WTC11 (cell line): ENCODE measurements at regions not wholly inside any gene's neighbourhood (a gene's known extent, or its start where the extent isn't known, plus 50 kb on each side); places are given as distances from the start of the nearest gene placed in this dataset.

Experiments
- ATF1 ChIP-seq: sonication (generic); formaldehyde crosslinking; IDR thresholded peaks from 2 replicates; pipeline ENCODE4 v1.8.1; 2023; ENCODE audit warnings: mild to moderate bottlenecking, moderate library complexity, missing genetic modification reagents
- CTCF ChIP-seq: fragments of 200-600 bp; IDR thresholded peaks from 2 replicates; pipeline ENCODE4 v1.8.0; 2022; ENCODE audit warnings: antibody characterized with exemption
- ELF4 ChIP-seq: sonication (generic); formaldehyde crosslinking; IDR thresholded peaks from 2 replicates; pipeline ENCODE4 v1.8.1; 2022; ENCODE audit warnings: low read depth, mild to moderate bottlenecking, moderate library complexity, missing genetic modification reagents
- IRF2 ChIP-seq: sonication (generic); formaldehyde crosslinking; IDR thresholded peaks from 2 replicates; pipeline ENCODE4 v1.8.0; 2022; ENCODE audit warnings: low read depth, missing genetic modification reagents, borderline replicate concordance
- SMAD4 ChIP-seq: sonication (generic); formaldehyde crosslinking; IDR thresholded peaks from 2 replicates; pipeline ENCODE4 v1.8.0; 2022; ENCODE audit warnings: mild to moderate bottlenecking, missing genetic modification reagents
- ZNF219 ChIP-seq: sonication (generic); formaldehyde crosslinking; IDR thresholded peaks from 2 replicates; pipeline ENCODE4 v1.8.0; 2023; ENCODE audit warnings: missing genetic modification reagents, mild to moderate bottlenecking, borderline replicate concordance
- ZNF263 ChIP-seq: sonication (generic); formaldehyde crosslinking; IDR thresholded peaks from 2 replicates; pipeline ENCODE4 v1.8.1; 2022; ENCODE audit warnings: low read depth, mild to moderate bottlenecking, moderate library complexity, missing genetic modification reagents
- TF ChIP-seq, protein P1 (sequence below): sonication (generic); formaldehyde crosslinking; IDR thresholded peaks from 2 replicates; pipeline ENCODE4 v1.8.0; 2022; ENCODE audit warnings: mild to moderate bottlenecking, missing genetic modification reagents
- TF ChIP-seq, protein P2 (sequence below): sonication (generic); formaldehyde crosslinking; IDR thresholded peaks from 2 replicates; pipeline ENCODE4 v1.8.0; 2022; ENCODE audit warnings: mild to moderate bottlenecking, missing genetic modification reagents
- TF ChIP-seq, protein P3 (sequence below): sonication (generic); formaldehyde crosslinking; IDR thresholded peaks from 2 replicates; pipeline ENCODE4 v1.8.1; 2023; ENCODE audit warnings: mild to moderate bottlenecking, moderate library complexity, missing genetic modification reagents

- TF ChIP-seq CTCF (no peak), ATF1 (no peak), SMAD4 (CRISPR knock-in tag) (no peak), ELF4 (CRISPR knock-in tag) (no peak), ZNF219 (no peak), IRF2 (CRISPR knock-in tag) (no peak), ZNF263 (CRISPR knock-in tag) (no peak)
- TF ChIP-seq, protein P1, sequence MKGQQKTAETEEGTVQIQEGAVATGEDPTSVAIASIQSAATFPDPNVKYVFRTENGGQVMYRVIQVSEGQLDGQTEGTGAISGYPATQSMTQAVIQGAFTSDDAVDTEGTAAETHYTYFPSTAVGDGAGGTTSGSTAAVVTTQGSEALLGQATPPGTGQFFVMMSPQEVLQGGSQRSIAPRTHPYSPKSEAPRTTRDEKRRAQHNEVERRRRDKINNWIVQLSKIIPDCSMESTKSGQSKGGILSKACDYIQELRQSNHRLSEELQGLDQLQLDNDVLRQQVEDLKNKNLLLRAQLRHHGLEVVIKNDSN (CRISPR knock-in tag), result no peak
- TF ChIP-seq, protein P2, sequence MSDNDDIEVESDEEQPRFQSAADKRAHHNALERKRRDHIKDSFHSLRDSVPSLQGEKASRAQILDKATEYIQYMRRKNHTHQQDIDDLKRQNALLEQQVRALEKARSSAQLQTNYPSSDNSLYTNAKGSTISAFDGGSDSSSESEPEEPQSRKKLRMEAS, result no peak
- TF ChIP-seq, protein P3, sequence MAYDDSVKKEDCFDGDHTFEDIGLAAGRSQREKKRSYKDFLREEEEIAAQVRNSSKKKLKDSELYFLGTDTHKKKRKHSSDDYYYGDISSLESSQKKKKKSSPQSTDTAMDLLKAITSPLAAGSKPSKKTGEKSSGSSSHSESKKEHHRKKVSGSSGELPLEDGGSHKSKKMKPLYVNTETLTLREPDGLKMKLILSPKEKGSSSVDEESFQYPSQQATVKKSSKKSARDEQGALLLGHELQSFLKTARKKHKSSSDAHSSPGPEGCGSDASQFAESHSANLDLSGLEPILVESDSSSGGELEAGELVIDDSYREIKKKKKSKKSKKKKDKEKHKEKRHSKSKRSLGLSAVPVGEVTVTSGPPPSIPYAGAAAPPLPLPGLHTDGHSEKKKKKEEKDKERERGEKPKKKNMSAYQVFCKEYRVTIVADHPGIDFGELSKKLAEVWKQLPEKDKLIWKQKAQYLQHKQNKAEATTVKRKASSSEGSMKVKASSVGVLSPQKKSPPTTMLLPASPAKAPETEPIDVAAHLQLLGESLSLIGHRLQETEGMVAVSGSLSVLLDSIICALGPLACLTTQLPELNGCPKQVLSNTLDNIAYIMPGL (CRISPR knock-in tag), result no peak
Observed at GRCh38 chr18:40577239-40577980, 1377.6 kb upstream of the PIK3C3 start.
